Gastrocnemius medialis (tissue), 4 donors: ENCODE measurements at regions not wholly inside any gene's neighbourhood (a gene's known extent, or its start where the extent isn't known, plus 50 kb on each side); places are given as distances from the start of the nearest gene placed in this dataset.

ENCODE experiments used
- CTCF ChIP-seq, 5 experiments: fragments of 450-650 bp in 3 of 5; fragments of 200-600 bp in 2 of 5; sonication (generic) in 2 of 5; IDR thresholded peaks in 4 of 5; conservative IDR thresholded peaks in 1 of 5; 1 replicate in 4 of 5; 2 replicates in 1 of 5; pipeline ENCODE4 v1.5.1; 2016 to 2019; ENCODE audit warnings: antibody characterized with exemption in 5 of 5, mild to moderate bottlenecking in 3 of 5, moderate library complexity in 3 of 5
- POLR2A ChIP-seq, 2 donors: fragments of 450-650 bp; IDR thresholded peaks; one replicate each; pipeline ENCODE4 v1.6.1; 2017; ENCODE audit warnings: antibody characterized with exemption in 2 of 2, mild to moderate bottlenecking in 2 of 2, moderate library complexity in 2 of 2

DNA sequence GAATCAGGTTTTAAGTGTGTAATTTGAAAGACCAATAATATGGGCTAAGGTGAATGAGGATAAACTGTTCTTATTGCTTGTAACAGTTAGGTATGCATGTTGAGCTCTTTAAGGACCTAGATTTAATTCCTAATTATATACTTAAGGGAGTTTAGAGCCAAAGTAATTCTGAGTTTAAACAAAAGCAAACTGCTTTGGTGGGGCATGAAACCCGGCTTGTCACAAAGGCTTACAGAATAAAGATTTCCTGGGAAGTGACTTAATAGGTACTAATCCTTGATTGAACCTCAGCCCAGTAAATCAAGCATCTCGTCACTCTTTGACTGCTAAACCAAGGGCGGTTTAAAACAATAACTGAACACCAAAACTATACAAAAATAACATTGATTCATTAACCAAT lies 1324.2 kb downstream of the RPA4 start:
- TF ChIP-seq CTCF (IDR thresholded peaks at IDR 0.05 in 4 of 5, conservative IDR thresholded peaks at IDR 0.05 in 1 of 5): no peak
- no peak for TF ChIP-seq POLR2A (IDR thresholded peaks at IDR 0.05)
